Nephron progenitor cell (in vitro differentiated cells): ENCODE measurements at regions not wholly inside any gene's neighbourhood (a gene's known extent, or its start where the extent isn't known, plus 50 kb on each side); places are given as distances from the start of the nearest gene placed in this dataset.
"Not testable (repeated sequence)": the region's sequence is repeated elsewhere in the genome, so short reads cannot be mapped to it uniquely, and the experiment has no call there.

ENCODE experiments used
- DNase-seq: peaks from one replicate; pipeline ENCODE4 v3.0.0; 2021
- H3K27ac Mint-ChIP-seq: 2 replicates; pipeline ENCODE4 v1.8.0; 2021; ENCODE audit warnings: mild to moderate bottlenecking, moderate library complexity, mixed read lengths
- H3K27me3 Mint-ChIP-seq: 2 replicates; pipeline ENCODE4 v1.8.0; 2021; ENCODE audit warnings: mild to moderate bottlenecking, low read depth, mixed read lengths; ENCODE audit not compliant: poor library complexity
- H3K36me3 Mint-ChIP-seq: 2 replicates; pipeline ENCODE4 v1.8.0; 2021; ENCODE audit warnings: low read depth, mixed read lengths
- H3K4me1 Mint-ChIP-seq: 2 replicates; pipeline ENCODE4 v1.8.0; 2021; ENCODE audit warnings: mixed read lengths
- H3K4me3 Mint-ChIP-seq: 2 replicates; pipeline ENCODE4 v1.8.0; 2021; ENCODE audit warnings: mild to moderate bottlenecking, moderate library complexity, mixed read lengths
- H3K9me3 Mint-ChIP-seq: 2 replicates; pipeline ENCODE4 v1.8.0; 2021; ENCODE audit warnings: mild to moderate bottlenecking, moderate library complexity, mixed read lengths
- CTCF ChIP-seq: fragments of 200-600 bp; sonication (generic); IDR thresholded peaks from 2 replicates; pipeline ENCODE4 v1.5.0; 2021; ENCODE audit warnings: antibody characterized with exemption

- DNase-seq: no peak
- no peaks in the 10 kb centered on the region for H3K4me1 Mint-ChIP-seq
- TF ChIP-seq CTCF: no peak
- no peak overlapping the region for H3K27ac Mint-ChIP-seq
- no peak overlapping the region for H3K4me3 Mint-ChIP-seq
- H3K27me3 Mint-ChIP-seq: no peaks in the 10 kb centered on the region
- H3K9me3 Mint-ChIP-seq: no peaks in the 10 kb centered on the region
- no peaks in the 10 kb centered on the region for H3K36me3 Mint-ChIP-seq
Measured at GRCh38 chr9:73089304-73089985, 62.2 kb upstream of the ANXA1 start.

GRCh38 chr9:73087876-73088275 lies 63.8 kb upstream of the ANXA1 start:
- not testable (repeated sequence) for H3K4me1 Mint-ChIP-seq, DNase-seq, H3K9me3 Mint-ChIP-seq, H3K27ac Mint-ChIP-seq, H3K4me3 Mint-ChIP-seq, H3K36me3 Mint-ChIP-seq, H3K27me3 Mint-ChIP-seq

GRCh38 chr9:73083519-73083918 lies 68.1 kb upstream of the ANXA1 start:
- H3K4me3 Mint-ChIP-seq: no peak overlapping the region
- TF ChIP-seq CTCF: no peak
- DNase-seq: no peak
- no peaks in the 10 kb centered on the region for H3K9me3 Mint-ChIP-seq
- H3K36me3 Mint-ChIP-seq: no peaks in the 10 kb centered on the region
- H3K27ac Mint-ChIP-seq: no peak overlapping the region
- H3K4me1 Mint-ChIP-seq: peaks cover 18% of the 10 kb centered on the region
- no peaks in the 10 kb centered on the region for H3K27me3 Mint-ChIP-seq

GRCh38 chr9:73081979-73082657 lies 69.5 kb upstream of the ANXA1 start:
- no peaks in the 10 kb centered on the region for H3K9me3 Mint-ChIP-seq
- no peaks in the 10 kb centered on the region for H3K27me3 Mint-ChIP-seq

GRCh38 chr9:73080110-73080694 lies 71.5 kb upstream of the ANXA1 start:
- peak overlapping the region; percentile 80 for H3K27ac Mint-ChIP-seq
- DNase-seq: peak; percentile 13
- TF ChIP-seq CTCF: no peak
- no peaks in the 10 kb centered on the region for H3K9me3 Mint-ChIP-seq
- peaks cover 18% of the 10 kb centered on the region for H3K4me1 Mint-ChIP-seq
- H3K27me3 Mint-ChIP-seq: no peaks in the 10 kb centered on the region
- peak overlapping the region; percentile 54 for H3K4me3 Mint-ChIP-seq
- H3K36me3 Mint-ChIP-seq: no peaks in the 10 kb centered on the region

More at GRCh38 chr9:73081979-73082657, 69.5 kb upstream of the ANXA1 start:
- peaks cover 18% of the 10 kb centered on the region for H3K4me1 Mint-ChIP-seq
- no peaks in the 10 kb centered on the region for H3K36me3 Mint-ChIP-seq
- H3K27ac Mint-ChIP-seq: no peak overlapping the region
- no peak overlapping the region for H3K4me3 Mint-ChIP-seq
- peak; percentile 17 for DNase-seq
- peak; percentile 78 for TF ChIP-seq CTCF

GRCh38 chr9:73079326-73079725 lies 72.3 kb upstream of the ANXA1 start:
- no peak overlapping the region for H3K4me3 Mint-ChIP-seq
- no peak overlapping the region for H3K27ac Mint-ChIP-seq
- H3K36me3 Mint-ChIP-seq: no peaks in the 10 kb centered on the region
- H3K4me1 Mint-ChIP-seq: peaks cover 18% of the 10 kb centered on the region
- DNase-seq: no peak
- no peaks in the 10 kb centered on the region for H3K9me3 Mint-ChIP-seq
- TF ChIP-seq CTCF: no peak
- H3K27me3 Mint-ChIP-seq: no peaks in the 10 kb centered on the region
